ENCODE measurements at regions not wholly inside any gene's neighbourhood (a gene's known extent, or its start where the extent isn't known, plus 50 kb on each side); places are given as distances from the start of the nearest gene placed in this dataset.
A peak's percentile ranks its signal among the peaks of the same experiment; 100 is the strongest.

- FAIRE-seq (no peak), DNase-seq (ENCODE audit: insufficient read length) (no peak)
- TF ChIP-seq POLR2AphosphoS5 (IDR thresholded peaks at IDR 0.05; ENCODE audit: low read depth, low read length) (no peak), POLR2A (IDR thresholded peaks at IDR 0.05; ENCODE audit: low read depth, low read length) (no peak), TAF1 (IDR thresholded peaks at IDR 0.05; ENCODE audit: borderline replicate concordance, low read depth, low read length) (no peak)
Measured at GRCh38 chr3:35849496-35849895, 210.2 kb downstream of the ARPP21 start.

- TF ChIP-seq POLR2AphosphoS5 (IDR thresholded peaks at IDR 0.05; ENCODE audit: low read depth, low read length): no peak
- TF ChIP-seq TAF1 (IDR thresholded peaks at IDR 0.05; ENCODE audit: borderline replicate concordance, low read depth, low read length): no peak
- TF ChIP-seq POLR2A (IDR thresholded peaks at IDR 0.05; ENCODE audit: low read depth, low read length): no peak
- FAIRE-seq: no peak
- DNase-seq (ENCODE audit: insufficient read length): no peak
Measured at GRCh38 chr3:35849963-35850362, 210.6 kb downstream of the ARPP21 start.

DNA sequence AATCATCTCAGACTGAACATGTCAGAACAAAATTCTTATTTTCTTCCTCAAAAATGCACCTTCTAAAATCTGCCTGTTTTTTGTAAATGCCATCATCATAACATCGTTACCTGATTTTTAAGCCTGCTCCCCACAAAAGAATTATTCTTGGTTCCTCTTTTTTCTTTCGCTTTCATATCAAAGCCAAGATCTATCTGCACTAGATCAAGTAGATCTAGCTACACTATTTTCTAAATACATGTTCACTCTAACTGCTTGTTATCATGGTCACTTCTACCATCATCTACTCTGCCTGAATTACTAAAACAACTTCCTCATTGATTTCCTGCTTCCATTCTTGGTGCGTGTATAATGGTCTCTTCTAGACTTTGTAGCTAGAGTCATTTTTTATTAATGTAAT is 217.7 kb downstream of the ARPP21 start:
- DNase-seq (ENCODE audit: insufficient read length): no peak
- FAIRE-seq: no peak
- no peak for TF ChIP-seq POLR2AphosphoS5 (IDR thresholded peaks at IDR 0.05; ENCODE audit: low read depth, low read length)
- TF ChIP-seq POLR2A (IDR thresholded peaks at IDR 0.05; ENCODE audit: low read depth, low read length): no peak
- TF ChIP-seq TAF1 (IDR thresholded peaks at IDR 0.05; ENCODE audit: borderline replicate concordance, low read depth, low read length): no peak

DNA sequence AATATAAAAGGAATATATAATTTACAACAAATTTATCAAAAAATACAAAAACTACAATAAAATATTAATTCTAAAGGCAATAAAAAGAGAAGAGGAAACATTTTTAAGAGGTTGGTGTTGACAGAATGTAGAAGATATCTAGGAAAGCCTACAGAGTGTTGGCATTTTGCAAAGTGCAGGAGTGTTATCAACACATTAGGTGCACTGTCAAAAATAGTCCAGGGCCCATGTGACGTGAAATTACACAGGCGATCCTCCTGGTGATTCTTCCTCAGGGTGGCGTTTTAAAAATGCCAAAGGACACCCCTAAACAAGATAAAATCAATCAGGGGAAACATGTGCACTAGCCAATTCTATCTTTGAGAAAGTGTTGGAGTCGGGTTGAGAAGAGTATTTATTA is 222.7 kb downstream of the ARPP21 start:
- DNase-seq (ENCODE audit: insufficient read length): no peak
- no peak for FAIRE-seq
- no peak for TF ChIP-seq TAF1 (IDR thresholded peaks at IDR 0.05; ENCODE audit: borderline replicate concordance, low read depth, low read length)
- no peak for TF ChIP-seq POLR2AphosphoS5 (IDR thresholded peaks at IDR 0.05; ENCODE audit: low read depth, low read length)
- no peak for TF ChIP-seq POLR2A (IDR thresholded peaks at IDR 0.05; ENCODE audit: low read depth, low read length)

DNA sequence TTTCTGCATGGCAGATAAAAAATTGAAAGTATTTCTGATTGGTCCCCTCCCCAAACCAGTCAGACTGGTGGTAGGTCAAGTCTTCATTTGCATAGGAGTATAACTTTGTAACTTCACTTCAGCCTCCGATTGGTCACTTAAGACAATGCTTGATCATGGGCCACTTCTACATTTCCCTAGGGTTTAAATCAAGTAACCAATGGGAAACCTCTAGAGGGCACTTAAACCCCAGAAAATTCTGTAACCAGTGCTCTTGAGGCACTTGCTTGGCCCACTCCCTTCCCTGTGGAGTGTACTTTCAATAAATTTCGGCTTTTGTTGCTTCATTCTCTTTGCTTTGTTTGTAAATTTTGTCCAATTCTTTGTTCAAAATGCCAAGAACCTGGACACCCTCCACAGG is 225.5 kb downstream of the ARPP21 start:
- TF ChIP-seq POLR2A (IDR thresholded peaks at IDR 0.05; ENCODE audit: low read depth, low read length) (no peak), POLR2AphosphoS5 (IDR thresholded peaks at IDR 0.05; ENCODE audit: low read depth, low read length) (no peak), TAF1 (IDR thresholded peaks at IDR 0.05; ENCODE audit: borderline replicate concordance, low read depth, low read length) (no peak)
- DNase-seq (ENCODE audit: insufficient read length) (no peak), FAIRE-seq (no peak)

GRCh38 chr3:35867791-35868190 is 228.5 kb downstream of the ARPP21 start:
- FAIRE-seq (no peak), DNase-seq (ENCODE audit: insufficient read length) (no peak)
- TF ChIP-seq TAF1 (IDR thresholded peaks at IDR 0.05; ENCODE audit: borderline replicate concordance, low read depth, low read length): no peak
- TF ChIP-seq POLR2AphosphoS5 (IDR thresholded peaks at IDR 0.05; ENCODE audit: low read depth, low read length): no peak
- TF ChIP-seq POLR2A (IDR thresholded peaks at IDR 0.05; ENCODE audit: low read depth, low read length): no peak

GRCh38 chr3:35871009-35871408 is 231.7 kb downstream of the ARPP21 start:
- FAIRE-seq: no peak
- no peak for TF ChIP-seq POLR2A (IDR thresholded peaks at IDR 0.05; ENCODE audit: low read depth, low read length)
- no peak for TF ChIP-seq TAF1 (IDR thresholded peaks at IDR 0.05; ENCODE audit: borderline replicate concordance, low read depth, low read length)
- TF ChIP-seq POLR2AphosphoS5 (IDR thresholded peaks at IDR 0.05; ENCODE audit: low read depth, low read length): no peak

GRCh38 chr3:35883929-35884328 is 244.6 kb downstream of the ARPP21 start:
- FAIRE-seq (no peak), DNase-seq (ENCODE audit: insufficient read length) (no peak)
- TF ChIP-seq POLR2AphosphoS5 (IDR thresholded peaks at IDR 0.05; ENCODE audit: low read depth, low read length) (no peak), TAF1 (IDR thresholded peaks at IDR 0.05; ENCODE audit: borderline replicate concordance, low read depth, low read length) (no peak)

More at GRCh38 chr3:35871009-35871408, 231.7 kb downstream of the ARPP21 start:
- no peak for DNase-seq (ENCODE audit: insufficient read length)

DNA sequence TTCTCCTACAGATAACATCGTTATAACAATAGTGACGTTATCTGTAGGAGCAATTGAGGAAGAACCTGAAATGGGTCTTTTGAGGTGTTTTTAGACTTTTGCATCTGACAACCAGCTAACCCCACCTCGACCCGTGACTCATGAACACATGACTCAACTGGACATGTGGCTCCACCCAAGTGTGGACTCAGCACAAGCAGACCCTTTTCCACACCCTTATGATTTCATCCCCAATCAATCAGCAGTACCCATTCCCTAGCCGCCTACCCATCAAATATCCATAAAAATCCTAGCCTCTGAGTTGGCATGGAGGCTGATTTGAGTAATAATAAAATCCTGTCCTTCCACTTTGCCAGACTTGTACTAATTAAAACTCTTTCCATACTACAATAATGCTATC is 255.4 kb downstream of the ARPP21 start:
- DNase-seq (ENCODE audit: insufficient read length): no peak

GRCh38 chr3:35899245-35899644 is 259.9 kb downstream of the ARPP21 start:
- FAIRE-seq (no peak), DNase-seq (ENCODE audit: insufficient read length) (no peak)
- TF ChIP-seq TAF1 (IDR thresholded peaks at IDR 0.05; ENCODE audit: borderline replicate concordance, low read depth, low read length) (no peak), POLR2A (IDR thresholded peaks at IDR 0.05; ENCODE audit: low read depth, low read length) (no peak), POLR2AphosphoS5 (IDR thresholded peaks at IDR 0.05; ENCODE audit: low read depth, low read length) (no peak)

More for the DNA sequence above, 255.4 kb downstream of the ARPP21 start:
- TF ChIP-seq TAF1 (IDR thresholded peaks at IDR 0.05; ENCODE audit: borderline replicate concordance, low read depth, low read length) (no peak), POLR2AphosphoS5 (IDR thresholded peaks at IDR 0.05; ENCODE audit: low read depth, low read length) (no peak), POLR2A (IDR thresholded peaks at IDR 0.05; ENCODE audit: low read depth, low read length) (no peak)
- FAIRE-seq: no peak

GRCh38 chr3:35900079-35900478 is 260.8 kb downstream of the ARPP21 start:
- FAIRE-seq (no peak), DNase-seq (ENCODE audit: insufficient read length) (no peak)
- TF ChIP-seq TAF1 (IDR thresholded peaks at IDR 0.05; ENCODE audit: borderline replicate concordance, low read depth, low read length): no peak
- TF ChIP-seq POLR2AphosphoS5 (IDR thresholded peaks at IDR 0.05; ENCODE audit: low read depth, low read length): no peak
- no peak for TF ChIP-seq POLR2A (IDR thresholded peaks at IDR 0.05; ENCODE audit: low read depth, low read length)

GRCh38 chr3:35908366-35909232 is 269.3 kb downstream of the ARPP21 start:
- DNase-seq (ENCODE audit: insufficient read length): no peak
- FAIRE-seq: peak; percentile 78
- no peak for TF ChIP-seq POLR2AphosphoS5 (IDR thresholded peaks at IDR 0.05; ENCODE audit: low read depth, low read length)
- no peak for TF ChIP-seq TAF1 (IDR thresholded peaks at IDR 0.05; ENCODE audit: borderline replicate concordance, low read depth, low read length)
- TF ChIP-seq POLR2A (IDR thresholded peaks at IDR 0.05; ENCODE audit: low read depth, low read length): no peak
